Neural cell (in vitro differentiated cells): ENCODE measurements at regions not wholly inside any gene's neighbourhood (a gene's known extent, or its start where the extent isn't known, plus 50 kb on each side); places are given as distances from the start of the nearest gene placed in this dataset.

Experiments used
- POLR2AphosphoS5 ChIP-seq: IDR thresholded peaks from 2 replicates; pipeline ENCODE4 v1.6.1; 2012
- TAF1 ChIP-seq: IDR thresholded peaks from 2 replicates; pipeline ENCODE4 v1.6.1; 2012; ENCODE audit warnings: low read depth

DNA sequence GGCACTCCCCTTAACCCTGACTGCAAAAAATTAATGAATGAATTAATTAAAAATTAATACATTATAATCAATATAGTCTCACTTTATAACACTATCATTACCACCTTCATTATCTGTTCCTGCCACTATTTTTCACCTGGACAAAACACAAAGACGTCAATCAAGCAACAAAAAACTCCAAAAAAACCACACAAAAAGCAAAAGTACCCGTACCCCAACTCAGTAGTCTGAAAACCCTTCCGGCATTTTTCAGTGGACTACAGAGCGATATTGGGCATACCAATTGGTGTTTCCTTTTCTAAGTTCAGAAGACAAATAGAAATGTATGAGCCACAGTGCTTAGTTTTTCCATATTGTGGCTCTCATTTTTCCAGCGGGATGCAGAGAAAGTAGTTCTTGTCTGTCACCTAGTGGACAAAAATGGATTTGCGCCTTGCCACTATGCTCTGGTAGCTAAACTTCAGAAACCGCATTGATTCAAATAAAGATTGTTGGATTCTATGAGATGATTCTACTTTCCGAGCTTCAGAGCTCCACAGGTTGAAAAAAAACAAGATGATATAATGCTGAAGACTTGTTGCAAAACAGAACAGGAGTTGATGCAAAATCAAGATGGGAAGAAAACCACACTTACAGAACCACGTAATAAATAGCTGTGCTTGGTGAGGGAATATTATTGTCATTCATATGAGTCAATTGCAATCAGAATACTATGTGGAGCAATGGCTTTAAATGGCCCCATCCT lies 50.6 kb upstream of the ITGB1 start:
- TF ChIP-seq TAF1 (no peak), POLR2AphosphoS5 (no peak)
